Liver (tissue), 3 donors: ENCODE measurements at regions not wholly inside any gene's neighbourhood (a gene's known extent, or its start where the extent isn't known, plus 50 kb on each side); places are given as distances from the start of the nearest gene placed in this dataset.

Source experiments
- CTCF ChIP-seq: fragments of 150-350 bp; IDR thresholded peaks from 2 replicates; pipeline ENCODE4 v1.5.1; 2017; ENCODE audit warnings: improper control_type of control experiment, low read depth, low read length; ENCODE audit not compliant: missing input control
- MAX ChIP-seq: IDR thresholded peaks from 2 replicates; pipeline ENCODE4 v1.6.1; 2016; ENCODE audit warnings: antibody characterized with exemption
- RAD21 ChIP-seq, 2 donors: IDR thresholded peaks; 2 replicates each; pipeline ENCODE4 v1.6.1; 2016; ENCODE audit warnings: antibody characterized with exemption in 2 of 2, mild to moderate bottlenecking in 2 of 2
- SP1 ChIP-seq: IDR thresholded peaks from 2 replicates; pipeline ENCODE4 v1.6.1; 2018; ENCODE audit warnings: antibody characterized with exemption, mild to moderate bottlenecking
- YY1 ChIP-seq: IDR thresholded peaks from 2 replicates; pipeline ENCODE4 v1.6.1; 2016; ENCODE audit warnings: antibody characterized with exemption, mild to moderate bottlenecking
- donor health status: healthy.
- donor health status: healthy.

DNA sequence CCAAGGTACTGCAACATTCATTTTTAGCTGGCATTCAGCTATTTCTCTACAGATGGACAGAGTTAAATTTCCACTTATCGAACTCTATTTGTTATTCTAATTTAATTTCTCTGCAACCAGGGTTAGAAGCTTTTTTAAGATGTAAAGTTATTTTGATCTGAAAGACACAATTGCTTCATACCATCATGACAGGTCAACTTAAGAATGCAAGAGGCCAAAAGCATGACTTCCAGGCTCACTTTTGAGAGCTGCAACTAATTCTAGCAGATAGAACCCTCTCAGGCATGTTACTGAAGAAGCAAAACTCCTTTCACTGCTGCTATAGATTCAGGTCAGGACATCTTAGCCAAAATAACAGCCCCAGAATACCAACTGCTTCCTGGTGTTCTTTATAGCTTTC, 86.5 kb upstream of the GALNT18 start:
- TF ChIP-seq CTCF (no peak), MAX (no peak), RAD21 (IDR thresholded peaks at IDR 0.05) (no peak), SP1 (no peak), YY1 (no peak)
